Mesodermal cell (in vitro differentiated cells): ENCODE measurements at regions not wholly inside any gene's neighbourhood (a gene's known extent, or its start where the extent isn't known, plus 50 kb on each side); places are given as distances from the start of the nearest gene placed in this dataset.

Experiments
- H3K27ac ChIP-seq: 2 replicates; pipeline ENCODE4 v1.7.0; 2013; ENCODE audit warnings: mild to moderate bottlenecking, low read depth, low read length, moderate library complexity; ENCODE audit not compliant: severe bottlenecking
- H3K36me3 ChIP-seq: 2 replicates; pipeline ENCODE4 v1.7.1; 2013; ENCODE audit warnings: mild to moderate bottlenecking, low read length, moderate library complexity; ENCODE audit not compliant: control insufficient read depth, insufficient read depth
- H3K4me1 ChIP-seq: one replicate; pipeline ENCODE4 v1.7.1; 2013; ENCODE audit warnings: mild to moderate bottlenecking, low read length; ENCODE audit not compliant: insufficient read depth, control insufficient read depth, poor library complexity, severe bottlenecking
- H3K4me3 ChIP-seq: 2 replicates; pipeline ENCODE4 v1.7.0; 2013; ENCODE audit warnings: low read length, control low read depth, mild to moderate bottlenecking; ENCODE audit not compliant: insufficient read depth, poor library complexity, severe bottlenecking; ENCODE audit errors: extremely low read depth
- H3K9me3 ChIP-seq: 2 replicates; pipeline ENCODE4 v1.7.1; 2013; ENCODE audit warnings: mild to moderate bottlenecking, low read length, moderate library complexity; ENCODE audit not compliant: control insufficient read depth
- WGBS, 2 experiments: methylation state at CpG; one replicate each; pipeline ENCODE4 v1.1.5; 2013; ENCODE audit warnings: missing lambda C conversion rate in 2 of 2; ENCODE audit not compliant: insufficient coverage in 2 of 2; 5-methylcytosine and 5-hydroxymethylcytosine counted together

DNA sequence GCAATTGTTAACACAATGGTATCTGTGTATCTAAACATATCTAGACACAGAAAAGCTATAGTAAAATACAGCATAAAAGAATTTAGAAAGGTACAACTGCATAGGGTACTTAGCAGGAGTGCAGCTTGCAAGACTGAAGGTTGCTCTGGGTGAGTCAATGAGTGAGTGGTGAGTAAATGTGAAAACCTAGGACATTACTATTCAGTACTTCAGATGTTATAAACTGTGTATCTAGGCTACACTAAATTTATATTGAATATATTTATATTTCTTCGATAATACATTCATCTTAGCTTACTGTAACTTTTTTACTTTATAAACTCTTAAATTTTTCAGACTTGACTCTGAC is 409.0 kb upstream of the DCN start:
- Histone ChIP-seq H3K36me3 (no peaks in the 10 kb centered on the region), H3K4me3 (no peak overlapping the region), H3K4me1 (no peaks in the 10 kb centered on the region), H3K27ac (no peak overlapping the region), H3K9me3 (no peaks in the 10 kb centered on the region)
- no CpG with 5 or more reads among the region's 1 CpG for WGBS, 2 experiments

DNA sequence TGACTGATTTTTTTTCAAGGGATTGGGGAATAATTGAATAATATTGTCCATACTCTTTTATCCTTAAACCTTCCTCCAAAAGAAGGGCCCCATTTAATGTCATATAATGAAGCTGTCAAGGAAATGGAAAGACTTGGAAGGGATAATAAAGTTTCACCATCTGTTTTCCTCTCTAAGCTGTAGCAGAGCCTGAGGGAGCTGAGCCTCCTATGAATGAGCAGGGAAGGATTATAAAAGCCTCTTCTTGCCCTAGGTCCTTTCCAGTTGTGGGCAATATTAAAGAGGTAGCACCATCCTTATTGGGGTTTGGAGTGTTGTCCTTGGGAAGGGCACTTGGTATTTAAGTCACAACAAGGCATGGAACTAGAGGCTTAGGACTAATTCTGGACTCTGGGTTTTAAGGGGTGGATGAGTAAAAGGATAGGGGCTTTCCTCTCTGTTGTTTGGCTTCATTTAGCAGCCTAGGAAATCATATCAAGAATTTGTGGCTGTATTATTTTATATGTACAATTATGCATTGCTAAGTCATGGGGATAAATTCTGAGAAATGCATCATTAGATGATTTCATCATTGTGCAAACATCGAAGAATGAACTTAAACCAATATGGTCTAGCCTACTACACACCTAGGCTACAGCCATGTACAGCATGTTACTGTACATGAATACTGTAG is 408.5 kb upstream of the DCN start:
- no peaks in the 10 kb centered on the region for H3K9me3 ChIP-seq
- no peak overlapping the region for H3K4me3 ChIP-seq
- no peaks in the 10 kb centered on the region for H3K4me1 ChIP-seq
- H3K36me3 ChIP-seq = no peaks in the 10 kb centered on the region
- H3K27ac ChIP-seq = no peak overlapping the region
- WGBS, 2 experiments = no CpG with 5 or more reads among the region's 1 CpG

DNA sequence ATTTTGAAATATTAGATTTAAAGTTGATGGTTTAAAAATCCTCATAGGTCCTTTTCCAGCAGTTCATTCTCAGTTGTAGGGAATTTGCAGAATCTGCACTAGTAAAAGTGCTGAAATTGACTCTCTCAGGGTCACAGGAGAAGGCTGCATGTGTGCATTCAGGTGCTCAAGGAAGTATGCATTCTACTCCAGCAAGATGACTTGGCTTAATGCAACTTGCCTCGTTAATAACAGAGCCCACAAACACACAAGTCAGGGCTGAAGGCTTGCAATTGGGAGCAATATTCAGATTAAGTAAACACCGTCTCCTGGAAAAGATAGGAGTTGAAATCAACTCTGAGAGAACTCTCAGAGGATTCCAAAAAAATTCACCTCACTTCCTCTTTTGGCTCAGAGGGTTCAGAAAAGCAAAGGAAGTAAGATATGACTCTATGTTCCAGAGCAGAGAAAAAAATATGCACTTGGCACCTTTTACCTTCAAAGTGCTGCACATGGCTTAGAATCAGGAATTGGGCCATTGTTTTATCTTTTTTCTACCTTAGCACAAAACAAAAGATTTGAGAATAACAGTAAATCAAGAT is 406.3 kb upstream of the DCN start:
- H3K36me3 ChIP-seq = no peaks in the 10 kb centered on the region
- no peaks in the 10 kb centered on the region for H3K9me3 ChIP-seq
- 83% methylated on average over 1 of the region's 2 CpGs; no CpG with 5 or more reads in 1 of the 2 experiments for WGBS, 2 experiments
- no peak overlapping the region for H3K4me3 ChIP-seq
- no peak overlapping the region for H3K27ac ChIP-seq
- H3K4me1 ChIP-seq = no peaks in the 10 kb centered on the region

DNA sequence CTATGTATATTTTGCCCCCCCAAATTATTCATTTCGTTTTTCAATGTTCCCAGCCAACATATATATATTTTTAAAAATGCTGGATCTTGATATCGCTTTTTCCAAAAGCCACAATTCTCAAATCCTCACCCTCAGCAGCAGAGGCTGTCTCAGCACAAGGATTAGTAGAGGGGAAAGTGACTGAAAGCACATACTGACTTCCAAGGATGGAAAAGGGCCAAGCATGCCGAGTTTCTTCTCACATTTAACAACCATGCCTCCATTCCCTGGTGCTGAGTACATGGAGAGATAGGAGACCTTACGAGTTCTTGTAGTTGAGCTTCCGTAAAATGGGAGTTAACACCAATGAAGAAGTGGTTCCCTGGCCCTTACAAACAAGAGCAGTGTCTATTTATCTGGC is 403.4 kb upstream of the DCN start:
- H3K4me1 ChIP-seq = no peaks in the 10 kb centered on the region
- no peak overlapping the region for H3K27ac ChIP-seq
- H3K4me3 ChIP-seq = no peak overlapping the region
- no peaks in the 10 kb centered on the region for H3K36me3 ChIP-seq
- WGBS, 2 experiments = 88 to 100% methylated on average over 1 to 2 of the region's 5 CpGs
- no peaks in the 10 kb centered on the region for H3K9me3 ChIP-seq

DNA sequence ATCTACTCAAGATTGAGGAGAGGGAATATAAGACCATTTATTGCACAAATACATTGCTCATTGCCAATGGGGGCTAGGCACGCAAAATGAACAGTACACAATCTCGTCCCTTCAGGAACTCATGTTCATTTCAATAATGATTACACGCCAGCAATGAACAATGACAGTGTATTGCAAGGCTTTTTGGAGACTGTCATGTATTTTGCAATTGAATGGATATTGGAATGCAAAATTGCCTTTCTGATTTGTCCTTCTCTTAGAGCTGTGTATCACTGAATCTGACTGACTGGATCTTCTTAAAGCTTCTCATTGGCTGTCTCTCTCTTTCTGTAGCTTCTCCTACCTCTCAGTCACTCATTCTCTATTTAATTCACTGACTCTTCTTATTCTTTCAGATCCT is 400.2 kb upstream of the DCN start:
- Histone ChIP-seq H3K4me3 (no peak overlapping the region), H3K9me3 (no peaks in the 10 kb centered on the region), H3K36me3 (no peaks in the 10 kb centered on the region), H3K27ac (no peak overlapping the region), H3K4me1 (no peaks in the 10 kb centered on the region)
- 86 to 92% methylated on average over 3 of the region's 3 CpGs for WGBS, 2 experiments

DNA sequence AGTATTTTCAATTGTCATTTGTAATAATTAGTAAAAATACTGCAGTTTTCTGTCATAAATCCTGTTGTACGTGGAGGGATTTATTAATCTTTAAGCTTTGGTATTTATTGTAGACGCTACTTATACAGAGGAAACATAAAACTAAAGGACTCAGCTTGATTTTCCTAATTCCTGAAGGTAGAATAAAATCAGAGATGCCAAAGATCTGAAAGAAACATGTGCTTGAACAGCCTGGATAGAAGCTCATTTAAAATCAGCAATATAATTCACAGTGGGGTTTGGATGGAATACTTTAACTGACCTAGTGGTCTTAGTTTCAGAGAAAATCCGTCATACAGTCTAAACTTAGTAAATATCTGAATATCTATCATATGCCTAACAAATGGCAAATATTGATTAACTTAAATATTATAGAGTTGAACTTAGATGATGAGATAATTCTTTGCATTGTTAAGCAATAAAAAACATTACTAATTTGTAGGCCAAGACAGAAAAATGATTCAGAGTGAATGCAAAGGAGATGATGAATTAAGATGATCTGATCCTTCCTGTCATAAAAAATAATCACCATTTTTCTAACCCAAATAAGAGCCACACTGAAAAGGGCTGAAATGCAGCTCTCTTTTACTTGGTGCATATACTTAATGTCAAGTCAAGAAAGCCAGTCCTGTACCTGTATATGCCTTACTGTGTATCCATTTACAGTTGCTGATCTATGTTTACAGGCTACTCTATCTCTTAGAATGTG is 397.1 kb upstream of the DCN start:
- WGBS, 2 experiments = no CpG with 5 or more reads among the region's 3 CpGs
- Histone ChIP-seq H3K27ac (no peak overlapping the region), H3K4me3 (no peak overlapping the region), H3K9me3 (no peaks in the 10 kb centered on the region), H3K4me1 (no peaks in the 10 kb centered on the region), H3K36me3 (no peaks in the 10 kb centered on the region)

DNA sequence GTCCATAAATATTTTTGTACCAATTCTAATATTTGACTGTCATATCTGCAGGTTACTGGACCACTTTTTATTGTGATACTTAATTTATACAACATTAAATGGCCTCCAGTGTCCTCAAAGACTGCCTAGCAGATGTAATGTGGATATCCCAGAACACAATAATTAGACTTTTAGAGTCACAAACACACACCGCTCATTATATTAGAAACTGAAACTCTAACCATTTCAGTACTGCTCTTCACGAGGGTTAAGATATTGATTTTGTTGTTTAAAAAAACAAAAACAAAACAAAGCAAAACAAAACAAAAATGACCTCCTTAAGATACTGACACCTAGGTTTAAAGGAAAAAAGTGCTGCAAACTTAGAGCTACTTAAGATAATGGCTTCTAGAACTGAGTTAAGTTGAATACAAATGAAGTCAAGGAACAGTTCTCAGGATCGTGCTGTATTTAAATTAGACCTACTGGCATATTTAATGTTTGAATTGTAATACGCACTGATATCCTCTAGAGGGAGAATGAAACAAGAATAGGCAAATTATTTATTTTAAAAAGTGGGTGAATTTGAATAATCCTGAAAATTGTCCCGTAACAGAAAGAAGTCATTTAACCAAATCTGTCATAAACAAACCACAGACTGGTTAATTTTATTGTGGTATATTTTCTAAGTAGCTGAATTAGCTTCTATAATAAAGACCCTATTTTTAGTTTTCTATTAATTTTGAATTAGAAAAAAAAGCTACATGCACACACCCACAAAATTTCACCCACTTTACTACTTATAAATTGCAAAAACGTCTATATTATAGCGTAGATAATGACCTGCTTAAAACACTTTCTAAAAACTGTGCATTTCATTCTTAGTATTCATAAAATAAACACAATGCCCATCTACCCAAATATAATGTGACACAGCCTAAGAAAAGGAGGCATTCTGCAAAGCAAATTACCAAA is 395.2 kb upstream of the DCN start:
- Histone ChIP-seq H3K4me1 (no peaks in the 10 kb centered on the region), H3K36me3 (no peaks in the 10 kb centered on the region), H3K27ac (no peak overlapping the region), H3K9me3 (no peaks in the 10 kb centered on the region), H3K4me3 (no peak overlapping the region)
- 58 to 60% methylated on average over 2 of the region's 7 CpGs for WGBS, 2 experiments

DNA sequence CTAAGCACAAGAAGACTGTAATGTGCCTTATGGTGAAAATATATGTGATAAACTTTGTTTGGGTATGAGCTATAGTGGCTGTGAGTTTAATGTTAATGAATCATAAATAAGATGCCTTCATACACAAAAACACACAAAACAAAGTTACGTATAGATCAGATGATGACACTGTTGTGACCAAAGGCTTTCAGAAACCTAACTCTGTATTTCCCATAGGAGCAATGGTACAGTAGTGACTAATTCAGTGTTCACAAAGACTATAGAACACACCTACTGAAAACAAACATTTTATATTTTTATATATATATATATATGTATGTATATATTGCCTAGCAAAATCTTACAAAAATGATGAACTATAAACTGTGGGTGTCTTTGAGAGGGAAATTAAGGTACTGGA is 393.8 kb upstream of the DCN start:
- 80% methylated on average over 1 of the region's 1 CpG; no CpG with 5 or more reads in 1 of the 2 experiments for WGBS, 2 experiments
- H3K36me3 ChIP-seq = no peaks in the 10 kb centered on the region
- no peaks in the 10 kb centered on the region for H3K9me3 ChIP-seq
- H3K4me3 ChIP-seq = no peak overlapping the region
- no peaks in the 10 kb centered on the region for H3K4me1 ChIP-seq
- H3K27ac ChIP-seq = no peak overlapping the region

DNA sequence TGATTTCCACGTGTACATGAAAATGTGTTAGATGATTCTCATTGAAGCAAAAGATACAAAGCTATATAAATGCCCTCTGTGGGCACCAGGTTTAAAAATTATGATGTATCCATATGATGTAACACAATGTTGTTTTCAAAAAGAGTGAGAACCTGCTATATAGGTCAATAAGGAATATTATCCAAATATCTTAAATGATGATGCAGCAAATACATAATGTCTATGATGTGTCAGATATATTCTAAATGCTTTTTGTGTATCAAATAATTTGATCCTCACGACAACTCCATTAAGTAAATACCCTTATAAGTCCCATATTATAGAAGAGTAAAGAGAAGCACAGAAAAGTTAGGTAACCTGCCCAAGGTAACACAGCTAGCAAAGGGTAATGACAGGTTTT is 393.0 kb upstream of the DCN start:
- Histone ChIP-seq H3K27ac (no peak overlapping the region), H3K36me3 (no peaks in the 10 kb centered on the region), H3K4me3 (no peak overlapping the region), H3K4me1 (no peaks in the 10 kb centered on the region), H3K9me3 (no peaks in the 10 kb centered on the region)
- WGBS, 2 experiments = no CpG with 5 or more reads among the region's 2 CpGs

DNA sequence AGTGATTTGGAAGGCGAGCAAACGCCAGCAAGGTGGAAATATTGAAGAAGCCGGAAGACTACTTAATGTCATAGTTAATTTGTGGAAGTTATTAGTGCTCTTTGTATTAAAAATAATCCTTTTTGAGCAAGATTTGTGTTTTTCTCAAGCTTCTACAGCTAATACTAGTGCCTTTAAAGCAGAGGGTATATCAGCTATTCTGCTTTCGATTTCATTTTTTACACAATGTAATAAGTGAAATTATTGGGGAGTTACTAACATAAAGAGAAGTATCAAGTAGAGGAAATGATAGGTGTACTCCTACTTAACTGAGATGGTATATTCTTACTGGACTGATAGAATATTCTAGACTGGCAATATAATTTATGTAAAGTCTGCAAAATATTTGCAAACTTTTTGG is 392.4 kb upstream of the DCN start:
- Histone ChIP-seq H3K27ac (no peak overlapping the region), H3K4me1 (no peaks in the 10 kb centered on the region), H3K4me3 (no peak overlapping the region), H3K36me3 (no peaks in the 10 kb centered on the region), H3K9me3 (no peaks in the 10 kb centered on the region)
- 93 to 97% methylated on average over 3 of the region's 4 CpGs for WGBS, 2 experiments
